ENCODE measurements at regions not wholly inside any gene's neighbourhood (a gene's known extent, or its start where the extent isn't known, plus 50 kb on each side); places are given as distances from the start of the nearest gene placed in this dataset.

DNA sequence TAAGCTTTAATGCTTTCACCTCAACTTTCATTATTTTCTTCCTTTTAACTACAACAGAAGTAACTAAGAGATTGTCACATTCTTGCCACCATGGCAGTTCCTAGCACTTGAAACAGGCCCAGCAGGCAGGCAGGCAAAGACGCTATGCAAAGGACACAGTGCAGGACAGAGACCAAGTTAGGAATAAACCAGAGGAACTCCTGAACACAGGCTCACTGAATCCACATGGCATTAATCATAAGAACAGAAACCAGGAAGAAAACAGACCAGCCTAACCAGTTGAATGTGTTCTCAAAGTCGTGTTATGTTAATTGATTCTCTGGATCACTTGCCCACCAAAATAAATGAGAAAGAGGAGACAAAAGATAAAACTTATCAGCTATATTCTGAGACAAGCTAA lies 397.6 kb downstream of the TBL1XR1 start:
- H4K20me1 ChIP-seq (ENCODE audit: insufficient read depth, low read length) = no peaks in the 10 kb centered on the region
- H3K36me3 ChIP-seq (ENCODE audit: insufficient read depth, low read length) = no peaks in the 10 kb centered on the region
- no peak overlapping the region for H2AFZ ChIP-seq (ENCODE audit: low read depth, low read length)
- H3K9me3 ChIP-seq (ENCODE audit: insufficient read depth, low read length, severe bottlenecking) = no peaks in the 10 kb centered on the region
- no peak overlapping the region for H3K4me3 ChIP-seq (ENCODE audit: low read depth in 1 of 2, low read length in 2 of 2)
- TF ChIP-seq EZH2 (IDR thresholded peaks at IDR 0.05; ENCODE audit: borderline replicate concordance, low read depth, low read length, severe bottlenecking) = no peak
- TF ChIP-seq, protein P1, sequence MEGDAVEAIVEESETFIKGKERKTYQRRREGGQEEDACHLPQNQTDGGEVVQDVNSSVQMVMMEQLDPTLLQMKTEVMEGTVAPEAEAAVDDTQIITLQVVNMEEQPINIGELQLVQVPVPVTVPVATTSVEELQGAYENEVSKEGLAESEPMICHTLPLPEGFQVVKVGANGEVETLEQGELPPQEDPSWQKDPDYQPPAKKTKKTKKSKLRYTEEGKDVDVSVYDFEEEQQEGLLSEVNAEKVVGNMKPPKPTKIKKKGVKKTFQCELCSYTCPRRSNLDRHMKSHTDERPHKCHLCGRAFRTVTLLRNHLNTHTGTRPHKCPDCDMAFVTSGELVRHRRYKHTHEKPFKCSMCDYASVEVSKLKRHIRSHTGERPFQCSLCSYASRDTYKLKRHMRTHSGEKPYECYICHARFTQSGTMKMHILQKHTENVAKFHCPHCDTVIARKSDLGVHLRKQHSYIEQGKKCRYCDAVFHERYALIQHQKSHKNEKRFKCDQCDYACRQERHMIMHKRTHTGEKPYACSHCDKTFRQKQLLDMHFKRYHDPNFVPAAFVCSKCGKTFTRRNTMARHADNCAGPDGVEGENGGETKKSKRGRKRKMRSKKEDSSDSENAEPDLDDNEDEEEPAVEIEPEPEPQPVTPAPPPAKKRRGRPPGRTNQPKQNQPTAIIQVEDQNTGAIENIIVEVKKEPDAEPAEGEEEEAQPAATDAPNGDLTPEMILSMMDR (IDR thresholded peaks at IDR 0.05; ENCODE audit: borderline replicate concordance, extremely low read depth, low read length, poor library complexity, severe bottlenecking) = no peak
- DNase-seq (no peak), ATAC-seq (ENCODE audit: insufficient read depth, low read depth) (no peak)
- H3K27ac ChIP-seq (ENCODE audit: low read length) = no peak overlapping the region
- H3K79me2 ChIP-seq (ENCODE audit: insufficient read depth, low read length) = no peaks in the 10 kb centered on the region
- no peaks in the 10 kb centered on the region for H3K4me1 ChIP-seq (ENCODE audit: insufficient read depth, low read length)
- H3K9ac ChIP-seq (ENCODE audit: low read depth, low read length) = no peak overlapping the region
- H3K4me2 ChIP-seq (ENCODE audit: insufficient read depth, low read length) = no peak overlapping the region
- H3K27me3 ChIP-seq (ENCODE audit: insufficient read depth, low read length, poor library complexity) = no peaks in the 10 kb centered on the region

DNA sequence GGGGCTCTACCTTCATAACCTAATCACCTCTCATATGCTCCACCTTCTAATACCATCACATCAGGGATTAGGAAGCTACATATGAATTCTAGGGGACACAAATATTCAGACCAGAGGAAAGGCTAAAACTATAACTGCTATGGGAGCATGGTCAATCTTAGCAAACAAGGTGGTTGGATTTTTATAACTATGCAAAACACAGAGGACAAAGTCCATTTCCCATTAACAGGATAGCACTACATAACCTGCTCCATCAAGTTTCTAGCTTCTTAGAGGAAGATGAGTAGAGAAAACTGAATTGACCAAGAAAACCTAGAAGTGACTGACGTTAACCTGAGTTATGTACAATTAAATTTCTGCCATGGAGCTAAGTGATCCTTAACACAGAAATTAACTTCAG lies 398.6 kb downstream of the TBL1XR1 start:
- Histone ChIP-seq H3K27me3 (ENCODE audit: insufficient read depth, low read length, poor library complexity) (no peaks in the 10 kb centered on the region), H3K79me2 (ENCODE audit: insufficient read depth, low read length) (no peaks in the 10 kb centered on the region), H3K36me3 (ENCODE audit: insufficient read depth, low read length) (no peaks in the 10 kb centered on the region), H3K27ac (ENCODE audit: low read length) (no peak overlapping the region), H3K4me1 (ENCODE audit: insufficient read depth, low read length) (no peaks in the 10 kb centered on the region), H2AFZ (ENCODE audit: low read depth, low read length) (no peak overlapping the region), H3K4me2 (ENCODE audit: insufficient read depth, low read length) (no peak overlapping the region), H3K9ac (ENCODE audit: low read depth, low read length) (no peak overlapping the region), H3K4me3 (ENCODE audit: low read depth in 1 of 2, low read length in 2 of 2) (no peak overlapping the region), H4K20me1 (ENCODE audit: insufficient read depth, low read length) (no peaks in the 10 kb centered on the region), H3K9me3 (ENCODE audit: insufficient read depth, low read length, severe bottlenecking) (no peaks in the 10 kb centered on the region)
- TF ChIP-seq, protein P1 (IDR thresholded peaks at IDR 0.05; ENCODE audit: borderline replicate concordance, extremely low read depth, low read length, poor library complexity, severe bottlenecking) = no peak
- TF ChIP-seq EZH2 (IDR thresholded peaks at IDR 0.05; ENCODE audit: borderline replicate concordance, low read depth, low read length, severe bottlenecking) = no peak
- DNase-seq (no peak), ATAC-seq (ENCODE audit: insufficient read depth, low read depth) (no peak)

DNA sequence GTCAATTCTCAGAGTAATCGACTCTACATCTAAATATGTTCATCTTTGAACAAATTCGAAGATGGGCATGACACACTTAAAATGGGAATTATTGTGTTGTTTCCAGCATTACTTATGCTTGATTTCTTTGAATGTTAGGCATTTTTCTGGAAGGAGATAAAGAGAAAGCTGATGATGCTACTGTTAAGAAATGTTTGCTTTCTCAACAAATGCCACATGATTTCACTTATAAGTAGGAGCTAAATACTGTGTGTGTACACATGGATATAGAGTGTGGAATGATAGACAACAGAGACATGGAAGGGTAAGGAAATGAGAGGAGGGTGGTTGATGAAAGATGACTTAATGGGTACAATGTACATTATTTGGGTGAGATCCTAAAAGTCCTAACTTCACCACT lies 400.9 kb downstream of the TBL1XR1 start:
- Histone ChIP-seq H3K4me2 (ENCODE audit: insufficient read depth, low read length) (no peak overlapping the region), H3K36me3 (ENCODE audit: insufficient read depth, low read length) (no peaks in the 10 kb centered on the region), H3K27me3 (ENCODE audit: insufficient read depth, low read length, poor library complexity) (no peaks in the 10 kb centered on the region), H3K4me3 (ENCODE audit: low read depth in 1 of 2, low read length in 2 of 2) (no peak overlapping the region), H4K20me1 (ENCODE audit: insufficient read depth, low read length) (no peaks in the 10 kb centered on the region), H3K9me3 (ENCODE audit: insufficient read depth, low read length, severe bottlenecking) (no peaks in the 10 kb centered on the region), H3K4me1 (ENCODE audit: insufficient read depth, low read length) (no peaks in the 10 kb centered on the region), H3K79me2 (ENCODE audit: insufficient read depth, low read length) (no peaks in the 10 kb centered on the region), H2AFZ (ENCODE audit: low read depth, low read length) (no peak overlapping the region), H3K9ac (ENCODE audit: low read depth, low read length) (no peak overlapping the region), H3K27ac (ENCODE audit: low read length) (no peak overlapping the region)
- DNase-seq (no peak), ATAC-seq (ENCODE audit: insufficient read depth, low read depth) (no peak)
- TF ChIP-seq EZH2 (IDR thresholded peaks at IDR 0.05; ENCODE audit: borderline replicate concordance, low read depth, low read length, severe bottlenecking) = no peak
- TF ChIP-seq, protein P1 (IDR thresholded peaks at IDR 0.05; ENCODE audit: borderline replicate concordance, extremely low read depth, low read length, poor library complexity, severe bottlenecking) = no peak

DNA sequence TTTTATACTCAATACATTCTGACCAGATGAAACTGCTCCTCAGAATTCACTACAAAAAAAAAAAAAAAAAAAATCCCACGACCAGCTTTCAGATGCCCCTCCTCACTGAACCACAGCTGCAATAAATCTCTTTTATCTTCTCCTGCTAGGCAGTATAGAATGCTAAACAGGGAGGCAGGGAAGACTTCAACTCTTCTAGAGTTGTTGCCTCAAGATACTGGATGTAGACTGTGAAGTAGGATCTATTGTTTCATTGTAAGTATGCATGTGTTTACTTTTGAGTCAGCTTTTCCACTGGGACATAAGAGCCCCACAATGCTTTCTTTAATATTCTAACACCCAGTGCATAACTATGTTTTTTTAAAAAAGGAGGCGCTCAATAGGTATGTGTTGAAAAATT lies 401.4 kb downstream of the TBL1XR1 start:
- H3K27ac ChIP-seq (ENCODE audit: low read length) = no peak overlapping the region
- H3K4me2 ChIP-seq (ENCODE audit: insufficient read depth, low read length) = no peak overlapping the region
- TF ChIP-seq EZH2 (IDR thresholded peaks at IDR 0.05; ENCODE audit: borderline replicate concordance, low read depth, low read length, severe bottlenecking) = no peak
- TF ChIP-seq, protein P1 (IDR thresholded peaks at IDR 0.05; ENCODE audit: borderline replicate concordance, extremely low read depth, low read length, poor library complexity, severe bottlenecking) = no peak
- H3K4me1 ChIP-seq (ENCODE audit: insufficient read depth, low read length) = no peaks in the 10 kb centered on the region
- H3K27me3 ChIP-seq (ENCODE audit: insufficient read depth, low read length, poor library complexity) = no peaks in the 10 kb centered on the region
- ATAC-seq (ENCODE audit: insufficient read depth, low read depth) = no peak
- no peaks in the 10 kb centered on the region for H3K36me3 ChIP-seq (ENCODE audit: insufficient read depth, low read length)
- no peak for DNase-seq
- H3K4me3 ChIP-seq (ENCODE audit: low read depth in 1 of 2, low read length in 2 of 2) = no peak overlapping the region
- H2AFZ ChIP-seq (ENCODE audit: low read depth, low read length) = no peak overlapping the region
- no peaks in the 10 kb centered on the region for H4K20me1 ChIP-seq (ENCODE audit: insufficient read depth, low read length)
- H3K9me3 ChIP-seq (ENCODE audit: insufficient read depth, low read length, severe bottlenecking) = no peaks in the 10 kb centered on the region
- H3K9ac ChIP-seq (ENCODE audit: low read depth, low read length) = no peak overlapping the region
- H3K79me2 ChIP-seq (ENCODE audit: insufficient read depth, low read length) = no peaks in the 10 kb centered on the region
